A549 (cell line): ENCODE measurements at regions not wholly inside any gene's neighbourhood (a gene's known extent, or its start where the extent isn't known, plus 50 kb on each side); places are given as distances from the start of the nearest gene placed in this dataset.

Source experiments
- CTCF ChIP-seq: fragments of >200 bp; sonication (Bioruptor Twin); formaldehyde crosslinking; IDR thresholded peaks from 3 replicates; pipeline ENCODE4 v1.5.1; 2016
- GATA3 ChIP-seq: IDR thresholded peaks from 2 replicates; pipeline ENCODE4 v1.6.1; 2012; ENCODE audit warnings: borderline replicate concordance
- HDAC2 ChIP-seq: fragments of 200-600 bp; sonication (generic); IDR thresholded peaks from 2 replicates; pipeline ENCODE4 v1.6.1; 2016
- KDM1A ChIP-seq: fragments of 200-600 bp; sonication (generic); IDR thresholded peaks from 2 replicates; pipeline ENCODE4 v1.6.1; 2016; ENCODE audit warnings: low read depth, mild to moderate bottlenecking
- KDM5A ChIP-seq: fragments of 200-600 bp; sonication (generic); IDR thresholded peaks from 2 replicates; pipeline ENCODE4 v1.6.1; 2016; ENCODE audit warnings: antibody characterized with exemption, mild to moderate bottlenecking
- MAFK ChIP-seq: fragments of 450-650 bp; IDR thresholded peaks from 2 replicates; pipeline ENCODE4 v1.6.1; 2014; ENCODE audit not compliant: partially characterized antibody
- POLR2A ChIP-seq: IDR thresholded peaks from 2 replicates; pipeline ENCODE4 v1.6.1; 2012; ENCODE audit warnings: mild to moderate bottlenecking, low read length
- REST ChIP-seq: fragments of 200-600 bp; sonication (generic); IDR thresholded peaks from 2 replicates; pipeline ENCODE4 v1.6.1; 2016; ENCODE audit warnings: antibody characterized with exemption, mild to moderate bottlenecking, moderate library complexity
- TF ChIP-seq, protein P1 (sequence below): fragments of 450-650 bp; IDR thresholded peaks from 2 replicates; pipeline ENCODE4 v1.6.1; 2014; ENCODE audit warnings: antibody characterized with exemption
- TF ChIP-seq, protein P2 (sequence below): IDR thresholded peaks from 2 replicates; pipeline ENCODE4 v1.6.1; 2012

- no peak for TF ChIP-seq MAFK
- TF ChIP-seq, protein P1, sequence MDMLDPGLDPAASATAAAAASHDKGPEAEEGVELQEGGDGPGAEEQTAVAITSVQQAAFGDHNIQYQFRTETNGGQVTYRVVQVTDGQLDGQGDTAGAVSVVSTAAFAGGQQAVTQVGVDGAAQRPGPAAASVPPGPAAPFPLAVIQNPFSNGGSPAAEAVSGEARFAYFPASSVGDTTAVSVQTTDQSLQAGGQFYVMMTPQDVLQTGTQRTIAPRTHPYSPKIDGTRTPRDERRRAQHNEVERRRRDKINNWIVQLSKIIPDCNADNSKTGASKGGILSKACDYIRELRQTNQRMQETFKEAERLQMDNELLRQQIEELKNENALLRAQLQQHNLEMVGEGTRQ = no peak
- no peak for TF ChIP-seq KDM1A
- no peak for TF ChIP-seq CTCF
- TF ChIP-seq, protein P2, sequence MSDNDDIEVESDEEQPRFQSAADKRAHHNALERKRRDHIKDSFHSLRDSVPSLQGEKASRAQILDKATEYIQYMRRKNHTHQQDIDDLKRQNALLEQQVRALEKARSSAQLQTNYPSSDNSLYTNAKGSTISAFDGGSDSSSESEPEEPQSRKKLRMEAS = no peak
- no peak for TF ChIP-seq POLR2A
- TF ChIP-seq HDAC2 = no peak
- no peak for TF ChIP-seq GATA3
- no peak for TF ChIP-seq KDM5A
- no peak for TF ChIP-seq REST
Measured at GRCh38 chr6:44608175-44608574, 220.7 kb downstream of the CDC5L start.
